CD4-positive, alpha-beta T cell treated with Interleukin-6 for 4 hours (primary cell): ENCODE measurements at regions not wholly inside any gene's neighbourhood (a gene's known extent, or its start where the extent isn't known, plus 50 kb on each side); places are given as distances from the start of the nearest gene placed in this dataset.
"Not testable (repeated sequence)": the region's sequence is repeated elsewhere in the genome, so short reads cannot be mapped to it uniquely, and the experiment has no call there.

Experiments used
- DNase-seq: peaks from one replicate; pipeline ENCODE4 v3.0.0-alpha.2; 2020; ENCODE audit warnings: mixed read lengths

GRCh38 chr2:14756122-14756541 is 123.6 kb downstream of the LRATD1 start:
- no peak for DNase-seq

GRCh38 chr2:14756981-14757657 is 124.6 kb downstream of the LRATD1 start:
- DNase-seq = no peak

GRCh38 chr2:14759082-14759481 is 126.6 kb downstream of the LRATD1 start:
- no peak for DNase-seq

- no peak for DNase-seq
Measured at GRCh38 chr2:14760169-14760568, 127.7 kb downstream of the LRATD1 start.

- no peak for DNase-seq
Measured at GRCh38 chr2:14761118-14761517, 128.6 kb downstream of the LRATD1 start.

- DNase-seq = no peak
Measured at GRCh38 chr2:14773696-14774095, 141.2 kb downstream of the LRATD1 start.

- DNase-seq = no peak
Measured at GRCh38 chr2:14774436-14774968, 142.0 kb downstream of the LRATD1 start.

GRCh38 chr2:14776216-14776615 is 143.7 kb downstream of the LRATD1 start:
- DNase-seq = no peak

- no peak for DNase-seq
Measured at GRCh38 chr2:14778015-14778414, 145.5 kb downstream of the LRATD1 start.

- no peak for DNase-seq
Measured at GRCh38 chr2:14779252-14779651, 146.7 kb downstream of the LRATD1 start.

- no peak for DNase-seq
Measured at GRCh38 chr2:14781142-14781541, 148.6 kb downstream of the LRATD1 start.

- DNase-seq = not testable (repeated sequence)
Measured at GRCh38 chr2:14788814-14789213, 156.3 kb downstream of the LRATD1 start.

- DNase-seq = no peak
Measured at GRCh38 chr2:14790041-14790640, 157.6 kb downstream of the LRATD1 start.

GRCh38 chr2:14803994-14804393 is 171.5 kb downstream of the LRATD1 start:
- no peak for DNase-seq

- DNase-seq = no peak
Measured at GRCh38 chr2:14804902-14805301, 172.4 kb downstream of the LRATD1 start.

- DNase-seq = no peak
Measured at GRCh38 chr2:14806613-14807012, 174.1 kb downstream of the LRATD1 start.

GRCh38 chr2:14815201-14815600 is 182.7 kb downstream of the LRATD1 start:
- DNase-seq = no peak

GRCh38 chr2:14816069-14817060 is 183.8 kb downstream of the LRATD1 start:
- no peak for DNase-seq

GRCh38 chr2:14817848-14818247 is 185.3 kb downstream of the LRATD1 start:
- DNase-seq = no peak

GRCh38 chr2:14826518-14826917 is 194.0 kb downstream of the LRATD1 start:
- DNase-seq = no peak

GRCh38 chr2:14827226-14828023 is 194.9 kb downstream of the LRATD1 start:
- no peak for DNase-seq

GRCh38 chr2:14828223-14828622 is 195.7 kb downstream of the LRATD1 start:
- no peak for DNase-seq
